ENCODE measurements at regions not wholly inside any gene's neighbourhood (a gene's known extent, or its start where the extent isn't known, plus 50 kb on each side); places are given as distances from the start of the nearest gene placed in this dataset.
"Not testable (repeated sequence)": the region's sequence is repeated elsewhere in the genome, so short reads cannot be mapped to it uniquely, and the experiment has no call there.

DNA sequence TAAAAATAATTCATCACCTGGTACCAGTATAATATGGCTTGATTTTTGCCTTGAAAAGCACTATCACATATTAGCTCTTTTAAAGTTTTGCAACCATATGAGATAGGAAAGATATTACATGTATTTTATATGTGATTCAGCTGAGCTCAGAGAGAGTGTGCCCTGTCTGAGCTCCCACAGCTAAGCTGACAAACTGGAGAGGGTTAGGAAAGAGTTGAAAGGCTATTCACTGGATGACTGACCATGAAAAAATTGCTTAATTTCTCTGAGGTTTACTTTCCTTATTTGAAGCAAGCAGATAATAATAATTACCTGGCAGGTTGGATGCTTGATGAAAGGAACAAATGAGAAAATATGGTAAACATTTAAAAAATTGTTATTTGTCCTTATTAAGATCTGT lies 97.4 kb upstream of the CCDC80 start:
- DNase-seq (ENCODE audit: extremely low read depth, low read depth, low spot score): no peak

DNA sequence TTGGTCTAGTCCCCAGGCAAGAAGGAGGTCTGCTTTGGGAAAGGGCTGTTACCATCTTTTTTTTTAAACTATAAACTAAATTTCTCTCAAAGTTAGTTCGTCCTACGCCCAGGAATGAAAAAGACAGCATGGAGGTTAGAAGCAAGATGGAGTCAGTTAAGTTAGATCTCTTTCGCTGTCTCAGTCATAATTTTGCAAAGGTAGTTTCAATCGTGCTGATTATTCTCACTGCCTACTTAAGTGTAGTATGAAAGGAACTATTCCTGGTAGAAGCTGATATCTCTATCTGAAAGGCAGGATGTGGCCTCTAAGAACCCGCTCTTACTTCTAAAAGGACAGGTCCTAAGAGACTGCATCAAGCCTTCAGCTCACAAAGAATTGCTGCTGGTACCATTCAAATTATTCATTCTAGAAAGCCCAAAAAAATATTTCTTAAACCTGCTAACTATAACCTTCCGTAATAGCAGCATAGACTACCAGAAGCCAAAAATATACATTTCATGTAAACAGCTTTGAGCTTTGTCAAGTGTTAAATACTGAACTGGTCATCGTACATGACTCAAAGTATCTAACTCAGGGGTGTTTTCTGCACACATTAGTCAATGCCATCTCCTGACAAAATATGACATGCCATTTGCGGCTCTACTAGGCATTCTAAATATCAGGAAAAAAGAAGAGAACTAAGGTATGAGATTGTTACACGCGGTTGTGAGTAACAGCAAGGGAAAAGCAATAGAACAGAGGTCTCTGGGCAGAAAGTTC lies 96.0 kb upstream of the CCDC80 start:
- no peak for DNase-seq (ENCODE audit: extremely low read depth, low read depth, low spot score)

DNA sequence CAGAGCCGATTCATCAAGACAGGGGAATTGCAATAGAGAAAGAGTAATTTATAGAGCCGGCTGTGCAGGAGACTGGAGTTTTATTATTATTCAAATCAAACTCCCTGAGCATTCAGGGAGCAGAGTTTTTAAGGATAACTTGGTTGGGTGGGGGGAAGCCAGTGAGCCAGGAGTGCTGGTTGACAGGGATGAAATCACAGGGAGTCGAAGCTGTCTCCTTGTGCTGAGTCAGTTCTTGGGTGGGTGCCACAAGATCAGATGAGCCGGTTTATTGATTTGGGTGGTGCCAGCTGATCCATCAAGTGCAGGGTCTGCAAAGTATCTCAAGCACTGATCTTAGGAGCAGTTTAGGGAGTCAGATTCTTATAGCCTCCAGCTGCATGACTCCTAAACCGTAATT lies 95.4 kb upstream of the CCDC80 start:
- DNase-seq (ENCODE audit: extremely low read depth, low read depth, low spot score): no peak

DNA sequence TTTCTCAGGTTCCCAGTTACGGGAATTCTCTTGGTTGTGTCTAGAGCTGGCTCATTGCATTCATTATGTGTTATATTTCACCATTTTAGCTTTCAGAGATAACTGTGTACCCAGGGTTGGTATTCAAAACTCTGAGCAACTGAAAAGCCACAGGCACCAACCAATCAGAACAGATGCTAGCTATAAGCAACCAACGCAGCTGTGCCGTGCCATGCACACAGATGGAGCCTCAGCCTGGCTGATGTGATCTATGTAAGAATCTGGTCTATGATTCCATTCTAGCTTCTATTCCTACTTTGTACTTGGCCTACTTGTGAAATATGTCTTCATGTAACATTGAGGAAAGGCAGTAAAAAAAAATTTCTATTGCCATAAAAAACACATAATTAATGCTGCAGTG lies 95.0 kb upstream of the CCDC80 start:
- DNase-seq (ENCODE audit: extremely low read depth, low read depth, low spot score): no peak

DNA sequence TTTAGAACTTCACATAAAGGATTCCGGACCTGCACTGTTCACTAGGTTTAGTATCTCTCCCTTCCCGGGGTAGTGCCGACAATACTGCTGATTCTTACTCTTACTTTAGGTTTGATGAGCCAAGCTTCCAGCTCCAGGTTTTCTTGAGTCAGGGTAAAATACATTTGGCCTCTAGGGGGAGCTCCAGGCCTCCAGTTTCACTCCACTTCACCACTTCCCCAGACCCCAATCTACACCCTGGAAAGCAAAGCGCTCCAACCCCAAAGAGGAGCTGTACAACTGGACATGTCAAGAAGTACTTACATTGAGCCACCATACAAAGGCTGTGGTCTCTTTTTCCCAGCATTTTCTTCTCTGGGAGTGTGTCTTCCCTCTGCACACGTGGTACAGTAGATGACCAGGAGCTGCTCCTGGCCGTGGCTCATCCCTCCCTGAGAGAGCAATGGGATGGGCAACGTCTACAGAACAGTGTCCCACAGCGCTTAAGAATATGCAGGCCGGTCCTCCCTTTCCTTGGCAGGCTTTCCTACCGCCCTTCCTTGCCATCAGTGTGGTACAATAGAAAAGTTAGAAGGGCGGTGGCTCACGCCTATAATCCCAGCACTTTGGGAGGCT lies 93.9 kb upstream of the CCDC80 start:
- DNase-seq (ENCODE audit: extremely low read depth, low read depth, low spot score): peak; percentile 45

DNA sequence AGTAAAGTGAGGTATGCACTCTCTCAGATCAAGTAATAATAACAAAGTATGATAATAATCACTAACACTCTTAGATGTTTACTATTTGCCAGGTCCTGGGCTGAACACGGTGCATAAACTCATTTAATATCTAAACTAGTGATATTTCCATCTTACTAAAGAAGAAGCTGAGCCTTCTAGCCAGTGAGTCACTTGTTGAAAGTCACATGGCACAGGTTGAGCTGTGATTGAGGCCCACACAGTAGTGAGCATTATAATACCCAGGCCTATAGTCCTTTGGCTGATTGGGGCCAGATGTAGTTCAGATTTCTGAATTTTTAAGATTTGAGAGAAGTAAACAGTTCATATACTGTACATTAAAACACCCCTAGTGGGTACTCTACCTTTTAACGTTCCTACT lies 93.2 kb upstream of the CCDC80 start:
- DNase-seq (ENCODE audit: extremely low read depth, low read depth, low spot score): no peak

DNA sequence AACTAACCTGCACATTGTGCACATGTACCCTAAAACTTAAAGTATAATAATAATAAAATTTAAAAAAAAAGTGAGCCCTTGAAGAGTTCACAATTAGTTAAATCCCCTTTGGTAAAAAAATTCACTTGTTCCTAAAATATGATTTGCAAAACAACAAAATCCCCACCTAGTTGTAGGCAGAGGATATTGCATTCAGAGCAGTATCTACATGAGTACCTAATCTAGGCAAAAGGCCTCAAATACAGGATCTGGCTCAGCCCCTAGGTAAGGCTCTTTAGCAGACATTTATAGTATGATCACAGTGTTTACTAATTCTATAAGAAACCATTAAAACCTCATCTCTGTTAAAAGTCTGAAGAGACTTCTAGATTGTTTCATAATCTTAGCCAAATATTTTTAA lies 89.3 kb upstream of the CCDC80 start:
- no peak for DNase-seq (ENCODE audit: extremely low read depth, low read depth, low spot score)

DNA sequence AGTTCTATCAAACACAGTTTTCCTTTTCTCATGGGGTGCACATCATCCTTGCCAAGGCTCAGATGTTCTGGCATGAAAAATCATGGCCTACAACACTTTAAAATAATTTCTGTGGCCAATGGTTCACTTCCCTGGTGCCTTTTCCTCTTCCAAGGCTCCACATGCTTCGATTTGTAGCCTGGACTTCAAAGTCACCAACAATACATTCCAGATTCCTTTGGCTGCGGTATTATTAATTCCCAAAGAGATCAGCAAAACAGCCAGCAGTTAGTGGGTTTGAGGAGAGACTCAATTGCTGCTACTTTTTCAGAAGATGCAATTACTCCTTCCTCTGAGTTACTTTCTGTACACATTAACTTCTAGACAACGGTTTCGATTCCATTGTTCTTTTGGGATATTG lies 80.3 kb upstream of the CCDC80 start:
- no peak for DNase-seq (ENCODE audit: extremely low read depth, low read depth, low spot score)

DNA sequence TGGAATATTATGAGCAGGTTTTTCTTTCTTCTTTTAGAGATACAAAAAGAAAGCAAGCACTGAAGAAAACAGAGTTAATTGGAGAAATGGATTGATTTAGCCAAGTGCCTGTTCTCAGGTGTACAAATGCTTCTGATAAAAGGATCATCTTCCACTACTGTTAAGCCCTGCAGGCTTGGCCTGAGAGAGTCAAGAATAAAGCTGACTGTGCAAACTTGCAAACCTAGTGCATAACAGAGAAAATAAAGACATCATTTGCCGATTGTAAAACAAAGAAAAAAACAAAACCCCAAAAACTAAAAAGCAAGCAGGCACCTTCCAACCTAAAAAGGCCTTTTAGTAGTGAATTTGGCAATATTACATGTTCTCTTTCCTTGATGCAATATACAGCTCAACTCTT lies 78.0 kb upstream of the CCDC80 start:
- DNase-seq (ENCODE audit: extremely low read depth, low read depth, low spot score): no peak

DNA sequence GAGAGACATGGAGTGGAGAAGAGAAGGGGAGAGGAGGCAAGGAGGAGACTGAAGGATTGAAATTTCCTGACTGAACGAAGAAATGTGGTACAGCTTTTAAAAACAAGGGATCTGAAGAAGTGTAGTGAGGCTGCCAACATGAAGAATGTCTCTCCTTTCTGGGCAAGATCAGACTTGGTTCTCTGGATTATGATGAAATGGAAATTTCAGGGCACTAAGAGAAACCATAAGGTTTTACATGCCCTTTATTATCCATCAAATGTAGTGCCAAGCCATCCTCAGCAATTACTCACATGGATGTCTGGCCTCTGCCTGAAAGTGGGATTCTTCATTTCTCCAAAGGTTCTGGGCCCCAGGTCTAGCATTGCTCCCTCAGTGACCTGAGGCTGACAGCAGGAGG lies 77.6 kb upstream of the CCDC80 start:
- no peak for DNase-seq (ENCODE audit: extremely low read depth, low read depth, low spot score)

DNA sequence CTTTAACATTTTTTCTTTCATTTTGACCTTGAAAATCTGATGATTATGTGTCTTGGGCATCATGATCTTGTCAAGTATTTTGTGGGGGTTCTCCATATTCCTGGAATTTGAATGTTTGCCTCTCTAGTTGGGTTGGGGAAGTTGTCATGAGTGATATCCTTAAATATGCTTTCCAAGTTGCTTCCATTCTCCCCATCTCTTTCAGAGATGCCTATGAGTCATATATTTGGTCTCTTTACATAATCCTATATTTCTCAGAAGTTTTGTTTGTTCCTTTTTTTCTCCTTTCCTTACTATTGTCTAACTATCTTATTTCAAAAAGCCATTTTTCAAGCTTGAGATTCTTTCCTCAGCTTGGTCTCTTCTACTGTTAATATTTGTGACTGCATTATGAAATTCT lies 69.0 kb upstream of the CCDC80 start:
- DNase-seq (ENCODE audit: extremely low read depth, low read depth, low spot score): no peak

DNA sequence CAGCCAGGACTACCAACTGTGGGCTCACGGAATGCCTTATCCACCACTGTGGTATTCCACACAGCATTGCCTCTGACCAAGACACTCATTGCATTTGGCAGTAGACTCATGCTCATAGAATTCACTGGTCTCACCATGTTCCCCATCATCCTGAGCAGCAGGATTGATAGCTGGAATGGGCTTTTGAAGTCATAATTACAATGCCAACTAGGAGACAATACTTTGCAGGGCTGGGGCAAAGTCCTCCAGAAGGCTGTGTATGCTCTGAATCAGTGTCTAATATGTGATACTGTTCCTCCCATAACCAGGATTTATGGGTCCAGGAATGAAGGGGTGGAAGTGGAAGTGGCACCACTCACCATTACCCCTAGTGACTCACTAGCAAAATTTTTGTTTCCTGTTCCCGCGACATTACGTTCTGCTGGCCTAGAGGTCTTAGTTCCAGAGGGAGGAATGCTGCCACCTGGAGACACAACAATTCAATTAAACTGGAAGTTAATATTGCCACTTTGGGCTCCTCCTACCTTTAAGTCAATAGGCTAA lies 58.6 kb upstream of the CCDC80 start:
- no peak for DNase-seq (ENCODE audit: extremely low read depth, low read depth, low spot score)

DNA sequence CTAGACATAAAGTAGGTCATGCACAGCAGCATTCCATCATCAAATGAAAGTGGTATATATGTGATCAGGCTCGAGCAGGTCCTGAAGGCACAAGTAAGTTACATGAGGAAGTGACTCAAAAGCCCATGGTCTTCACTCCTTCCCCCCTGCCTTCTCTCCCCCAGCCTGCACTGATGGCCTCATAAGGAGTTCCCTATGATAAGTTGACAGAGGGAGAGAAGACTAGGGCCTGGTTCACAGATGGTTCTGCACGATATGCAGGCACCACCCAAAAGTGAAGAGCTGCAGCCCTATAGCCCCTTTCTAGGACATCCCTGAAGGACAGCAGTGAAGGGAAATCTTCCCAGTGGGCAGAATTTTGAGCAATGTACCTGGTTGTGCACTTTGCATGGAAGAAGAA lies 57.5 kb upstream of the CCDC80 start:
- DNase-seq (ENCODE audit: extremely low read depth, low read depth, low spot score): not testable (repeated sequence)

DNA sequence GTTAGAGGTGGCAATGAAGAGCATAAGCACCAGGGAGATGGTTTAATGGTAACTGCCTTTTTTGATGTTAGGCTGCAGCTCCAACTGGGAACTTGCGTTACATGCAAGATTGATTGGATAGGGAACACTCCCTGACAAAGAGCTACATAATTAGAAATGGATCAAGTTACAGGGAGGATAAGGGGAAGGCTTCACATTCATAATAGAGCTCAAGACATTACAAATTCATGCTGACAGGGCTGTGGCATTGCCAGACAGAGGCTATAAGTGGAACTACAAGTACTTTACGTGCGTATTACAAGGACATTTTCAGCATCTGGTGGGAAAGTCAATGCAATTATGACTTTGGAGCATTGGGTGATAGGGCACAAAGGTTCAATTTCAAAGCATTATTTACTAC lies 55.3 kb upstream of the CCDC80 start:
- not testable (repeated sequence) for DNase-seq (ENCODE audit: extremely low read depth, low read depth, low spot score)

DNA sequence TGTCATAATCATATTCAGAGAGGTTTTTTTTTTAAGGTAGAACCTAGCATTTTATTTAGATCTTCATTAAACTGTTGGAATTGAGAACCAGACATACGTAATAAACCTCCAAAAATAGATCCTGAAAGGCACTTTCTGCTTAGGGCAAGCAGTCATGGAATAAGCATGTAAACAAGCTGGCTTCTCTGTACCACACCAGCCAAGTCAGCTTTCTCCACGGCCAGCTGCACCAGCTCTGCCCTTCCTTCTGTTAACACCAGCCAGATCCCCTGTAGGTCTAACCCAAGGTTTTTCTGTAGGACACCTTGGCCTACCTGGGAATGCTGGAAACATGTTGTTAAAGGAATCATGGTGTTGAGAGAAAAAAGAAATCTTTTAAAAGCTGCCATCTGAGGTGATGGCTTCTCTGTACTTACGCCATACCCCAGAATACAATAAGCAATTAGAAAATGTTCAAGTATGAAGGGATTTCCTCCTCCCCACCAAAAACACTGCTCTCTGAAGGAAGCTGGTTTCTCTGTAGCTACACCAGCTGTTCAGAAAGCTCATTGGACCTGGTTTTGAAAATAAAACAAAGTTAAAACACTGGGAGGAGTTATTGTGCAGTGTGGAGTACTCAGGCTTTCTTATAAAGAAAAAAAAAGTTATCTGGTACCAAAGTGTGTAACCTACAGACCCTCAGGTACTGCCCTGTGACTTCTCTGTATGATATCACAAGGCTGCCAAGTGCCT lies 54.6 kb upstream of the CCDC80 start:
- DNase-seq (ENCODE audit: extremely low read depth, low read depth, low spot score): not testable (repeated sequence)

DNA sequence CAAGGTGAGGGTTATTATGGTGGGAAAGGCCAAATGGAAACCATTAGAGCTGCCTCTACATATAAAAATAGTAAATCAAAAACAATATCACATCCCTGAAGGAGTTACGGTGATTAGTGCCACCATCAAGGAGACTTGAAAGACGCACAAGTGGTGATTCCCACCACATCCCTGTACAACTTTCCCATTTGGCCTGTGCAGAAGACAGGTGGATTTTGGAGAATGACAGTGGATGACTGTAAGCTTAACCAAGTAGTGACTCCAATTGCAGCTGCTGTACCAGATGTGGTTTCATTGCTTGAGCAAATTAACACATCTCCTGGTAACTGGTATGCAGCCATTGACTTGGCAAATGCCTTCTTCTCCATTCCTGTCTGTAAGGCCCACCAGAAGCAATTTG lies 54.0 kb upstream of the CCDC80 start:
- not testable (repeated sequence) for DNase-seq (ENCODE audit: extremely low read depth, low read depth, low spot score)

DNA sequence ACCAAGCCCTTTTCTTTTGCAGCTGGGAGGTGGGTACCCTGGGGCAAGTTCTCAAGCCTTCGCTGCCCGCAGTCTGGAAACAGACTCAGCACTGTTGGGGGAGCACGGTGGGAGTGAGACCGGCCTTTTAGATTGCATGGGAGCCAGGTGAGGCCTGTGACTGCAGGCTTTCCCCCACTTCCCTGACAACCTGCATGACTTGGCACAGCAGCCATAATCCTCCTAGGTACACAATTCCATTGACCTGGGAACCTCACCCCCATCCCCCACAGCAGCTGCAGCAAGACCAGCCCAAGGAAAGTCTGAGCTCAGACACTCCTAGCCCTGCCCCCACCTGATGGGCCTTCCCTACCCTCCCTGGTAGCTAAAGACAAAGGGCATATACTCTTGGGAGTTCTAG lies 52.2 kb upstream of the CCDC80 start:
- no peak for DNase-seq (ENCODE audit: extremely low read depth, low read depth, low spot score)
